SK-N-SH (cell line): ENCODE measurements at regions not wholly inside any gene's neighbourhood (a gene's known extent, or its start where the extent isn't known, plus 50 kb on each side); places are given as distances from the start of the nearest gene placed in this dataset.

Source experiments
- CTCF ChIP-seq: fragments of 200-600 bp; sonication (generic); IDR thresholded peaks from 2 replicates; pipeline ENCODE4 v1.6.1; 2017; ENCODE audit warnings: antibody characterized with exemption, mild to moderate bottlenecking, moderate library complexity
- EP300 ChIP-seq, 2 experiments: IDR thresholded peaks; 2 replicates each; pipeline versions ENCODE4 v1.4.0 to v1.6.1; 2012; ENCODE audit warnings: borderline replicate concordance in 1 of 2, low read depth in 1 of 2, low read length in 1 of 2
- GABPA ChIP-seq: IDR thresholded peaks from 2 replicates; pipeline ENCODE4 v1.4.0; 2012; ENCODE audit warnings: low read depth, mild to moderate bottlenecking
- MAX ChIP-seq: IDR thresholded peaks from 2 replicates; pipeline ENCODE4 v1.4.0; 2012; ENCODE audit warnings: low read depth
- POLR2AphosphoS5 ChIP-seq: IDR thresholded peaks from 2 replicates; pipeline ENCODE4 v1.6.1; 2012; ENCODE audit warnings: low read depth, low read length
- SIN3A ChIP-seq: IDR thresholded peaks from 2 replicates; pipeline ENCODE4 v1.6.1; 2012; ENCODE audit warnings: low read depth, mild to moderate bottlenecking, low read length, moderate library complexity, borderline replicate concordance

GRCh38 chr5:174409971-174410370 is 314.4 kb upstream of the MSX2 start:
- TF ChIP-seq EP300 (IDR thresholded peaks at IDR 0.05; ENCODE audit: borderline replicate concordance in 1 of 2, low read depth in 1 of 2, low read length in 1 of 2) = no peak
- TF ChIP-seq CTCF = no peak
- TF ChIP-seq GABPA = no peak
- no peak for TF ChIP-seq POLR2AphosphoS5
- no peak for TF ChIP-seq SIN3A
- no peak for TF ChIP-seq MAX
